Motor neuron (in vitro differentiated cells): ENCODE measurements at regions not wholly inside any gene's neighbourhood (a gene's known extent, or its start where the extent isn't known, plus 50 kb on each side); places are given as distances from the start of the nearest gene placed in this dataset.
A peak's percentile ranks its signal among the peaks of the same experiment; 100 is the strongest.

Experiments
- ATAC-seq, 8 experiments: fragments of 200-7000 bp; cut with Tn5 transposase; replicated peaks in 6 of 8; 2 replicates each; pipeline ENCODE4 v1.8.0; 2021; ENCODE audit warnings: mild to moderate bottlenecking in 8 of 8, moderate library complexity in 8 of 8
- H3K27ac ChIP-seq, 2 donors: fragments of 250-450 bp; sonication (Bioruptor Pico); 2 replicates each; pipeline ENCODE4 v1.9.0; 2021; ENCODE audit warnings: antibody characterized with exemption in 2 of 2, mild to moderate bottlenecking in 2 of 2, moderate library complexity in 1 of 2
- H3K4me1 ChIP-seq, 2 donors: fragments of 250-450 bp; sonication (Bioruptor Pico); replicated peaks in 1 of 2; 2 replicates each; pipeline ENCODE4 v1.6.1; 2021; ENCODE audit warnings: antibody characterized with exemption in 2 of 2, mild to moderate bottlenecking in 2 of 2, moderate library complexity in 1 of 2
- H3K4me3 ChIP-seq, 5 donors: fragments of 250-450 bp; sonication (Bioruptor Pico); 2 replicates each; pipeline ENCODE4 v1.9.0; 2021; ENCODE audit warnings: antibody characterized with exemption in 5 of 5, mild to moderate bottlenecking in 5 of 5, moderate library complexity in 4 of 5
- WGBS, 10 experiments: fragments of 450-650 bp; shearing (Covaris generic); methylation state at CpG; one replicate each; pipeline ENCODE4 v1.0.0; 2022; 5-methylcytosine and 5-hydroxymethylcytosine counted together
- in situ Hi-C, 9 experiments: fragments of 400-800 bp; cut with MboI; loops; one replicate each; pipeline ENCODE4 v1.15.0; 2021; ENCODE audit warnings: low sequenced_read_pairs in 9 of 9, low pct_unique_long_range_greater_than_20kb in 2 of 9; ENCODE audit not compliant: unreplicated experiment in 9 of 9

DNA sequence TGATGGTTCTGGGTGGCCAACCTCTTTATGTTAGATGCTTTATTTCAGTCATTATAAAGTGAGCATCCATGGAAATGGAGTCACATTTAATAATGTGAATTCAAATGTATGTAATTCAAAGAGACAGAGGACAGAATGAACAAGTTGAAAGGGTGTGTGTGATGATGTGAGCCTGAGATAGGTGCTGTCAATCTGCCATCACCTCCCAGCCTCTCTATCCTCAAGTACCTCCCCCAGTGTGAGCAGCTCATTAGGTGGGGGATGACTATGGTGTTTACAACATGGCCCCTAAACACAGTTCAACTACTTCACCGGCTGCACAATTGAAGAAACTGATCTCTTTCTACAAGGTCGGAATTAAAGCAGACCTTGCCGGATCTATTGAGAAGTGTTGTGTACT is 74.7 kb upstream of the IGFBP5 start:
- ATAC-seq, result no peak
- Histone ChIP-seq H3K27ac (no peak overlapping the region), H3K4me1 (peaks cover 25 to 46% of the 10 kb centered on the region in 2 donors), H3K4me3 (no peak overlapping the region)
- in situ Hi-C loops, result no loop called here
- WGBS, 10 experiments, result 71 to 100% (median 87%) methylated on average over 1 to 3 of the region's 3 CpGs; no CpG with 5 or more reads in 6 of the 10 experiments

DNA sequence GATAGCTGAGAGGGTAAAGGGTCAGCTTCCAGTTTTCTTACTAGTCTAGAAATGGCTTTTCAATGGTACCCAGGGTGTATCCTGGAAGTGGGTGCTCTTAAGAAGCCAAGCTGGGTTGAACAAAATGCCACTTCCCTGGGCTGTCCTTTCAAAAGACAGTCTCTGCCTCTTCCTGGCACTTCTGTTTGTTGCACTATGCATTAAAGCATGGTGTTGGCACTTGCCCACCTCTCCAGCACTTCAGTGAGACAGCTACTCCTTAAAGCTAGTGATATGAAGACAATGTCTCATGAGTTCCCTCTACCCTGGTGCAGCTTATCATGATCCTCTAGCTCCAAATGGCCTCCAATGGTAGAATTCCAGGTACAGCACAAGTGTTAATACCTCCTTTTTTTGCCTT is 74.3 kb upstream of the IGFBP5 start:
- no peak for ATAC-seq
- Histone ChIP-seq H3K4me1 (peaks cover 21 to 42% of the 10 kb centered on the region in 2 donors), H3K4me3 (no peak overlapping the region), H3K27ac (no peak overlapping the region)
- in situ Hi-C loops, result no loop called here

DNA sequence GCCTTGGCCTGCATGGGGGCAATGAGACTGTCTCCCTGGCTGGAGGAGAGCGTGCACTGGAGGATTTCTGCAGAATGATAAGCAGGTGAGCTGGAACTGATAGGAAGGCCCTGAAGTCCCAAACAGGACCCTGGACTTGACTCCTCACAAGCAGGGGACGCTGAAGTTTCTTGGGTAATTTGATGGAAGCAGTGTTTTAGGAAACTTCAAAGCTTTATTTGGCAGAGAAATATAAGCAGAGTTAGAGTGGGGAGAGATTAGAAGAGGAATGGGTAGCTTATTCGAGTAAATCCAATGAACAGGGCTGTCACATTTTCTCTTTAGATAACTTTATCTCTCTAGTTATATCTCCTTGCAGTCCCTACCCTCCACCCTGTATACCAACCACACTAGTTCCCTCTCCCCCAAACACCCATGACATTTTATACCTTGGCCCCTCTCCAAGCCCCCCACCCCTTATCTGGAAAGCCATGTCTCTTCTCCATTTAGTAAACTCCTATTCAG is 73.6 kb upstream of the IGFBP5 start:
- Histone ChIP-seq H3K4me1 (peaks cover 17 to 35% of the 10 kb centered on the region in 2 donors), H3K27ac (no peak overlapping the region), H3K4me3 (no peak overlapping the region)
- 43 to 100% (median 82%) methylated on average over 1 to 3 of the region's 3 CpGs; no CpG with 5 or more reads in 2 of the 10 experiments for WGBS, 10 experiments
- ATAC-seq, result no peak
- in situ Hi-C loops, result no loop called here

DNA sequence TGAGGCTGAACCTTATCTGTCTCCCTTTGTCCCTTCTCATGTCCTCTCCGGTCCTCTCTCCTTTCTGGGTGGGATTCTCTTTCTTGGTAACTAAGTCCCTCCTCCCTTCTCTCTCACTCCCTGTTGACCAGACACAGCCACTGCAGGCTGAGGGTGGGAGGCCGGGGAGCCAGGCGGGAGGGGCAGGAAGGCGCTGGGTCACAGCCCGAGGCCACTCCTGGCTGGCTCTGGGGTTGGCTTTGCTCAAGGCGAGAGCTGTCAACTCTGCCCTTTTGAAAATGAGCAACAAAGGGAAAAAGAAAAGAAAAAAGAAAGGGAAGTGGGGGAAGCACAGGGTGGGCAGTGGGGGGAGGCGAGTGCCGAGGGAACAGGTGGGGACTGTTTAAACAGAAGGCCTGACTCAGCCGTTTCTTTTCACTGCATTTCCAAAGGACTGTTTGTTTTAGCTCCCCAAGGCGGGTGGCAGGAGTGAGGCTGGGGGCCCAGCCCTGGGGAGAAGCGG is 70.5 kb upstream of the IGFBP5 start:
- 0 to 67% (median 8%) methylated on average over 1 to 3 of the region's 11 CpGs; no CpG with 5 or more reads in 4 of the 10 experiments for WGBS, 10 experiments
- Histone ChIP-seq H3K4me1 (peaks cover 20 to 24% of the 10 kb centered on the region in 2 donors), H3K27ac (peak overlapping the region in 1 of 2 donors; percentile 2), H3K4me3 (no peak overlapping the region)
- ATAC-seq, result peak; percentile 52 to 97 (median 95)
- in situ Hi-C loops, result no loop called here

DNA sequence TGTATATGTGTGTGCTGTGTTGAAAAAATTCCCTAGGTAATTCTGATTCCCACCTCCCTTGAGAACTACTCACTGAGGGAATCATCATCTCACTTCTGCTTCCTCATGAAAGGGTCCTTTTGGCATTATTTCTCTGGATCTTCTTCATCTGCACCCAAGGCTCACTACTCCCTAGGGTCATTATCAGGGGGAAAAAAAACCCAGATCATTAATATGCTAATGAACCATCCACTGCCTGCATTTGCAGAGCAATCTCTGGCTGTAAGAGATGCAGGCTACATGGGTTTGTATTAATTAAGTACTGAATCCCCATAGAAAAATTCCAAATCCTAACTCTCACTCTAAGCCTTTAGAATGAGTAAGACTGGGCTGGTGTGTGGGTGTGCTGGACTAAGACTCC is 68.0 kb upstream of the IGFBP5 start:
- in situ Hi-C loops, result no loop called here
- Histone ChIP-seq H3K4me1 (peaks cover 20 to 24% of the 10 kb centered on the region in 2 donors), H3K27ac (no peak overlapping the region), H3K4me3 (no peak overlapping the region)
- ATAC-seq, result no peak

DNA sequence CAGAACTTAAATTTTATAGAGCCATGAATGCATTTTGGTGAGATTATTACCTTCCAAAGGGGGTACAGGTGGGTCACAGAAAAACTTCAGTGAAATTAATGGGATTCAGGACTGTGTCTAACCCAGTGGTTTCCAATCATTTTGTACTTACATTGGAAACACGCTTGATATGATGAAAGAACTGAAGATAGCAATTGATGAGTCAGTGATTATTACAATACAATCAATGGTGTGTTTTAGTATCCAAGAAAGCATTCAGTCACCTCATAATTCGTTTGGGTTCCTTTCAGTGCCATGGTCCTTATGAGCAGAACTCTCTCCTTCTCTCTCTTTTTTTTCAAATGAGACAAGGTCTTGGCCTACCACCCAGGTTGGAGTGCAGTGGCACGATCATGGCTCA is 66.5 kb upstream of the IGFBP5 start:
- no peak for ATAC-seq
- 47 to 100% (median 85%) methylated on average over 1 to 3 of the region's 3 CpGs; no CpG with 5 or more reads in 3 of the 10 experiments for WGBS, 10 experiments

DNA sequence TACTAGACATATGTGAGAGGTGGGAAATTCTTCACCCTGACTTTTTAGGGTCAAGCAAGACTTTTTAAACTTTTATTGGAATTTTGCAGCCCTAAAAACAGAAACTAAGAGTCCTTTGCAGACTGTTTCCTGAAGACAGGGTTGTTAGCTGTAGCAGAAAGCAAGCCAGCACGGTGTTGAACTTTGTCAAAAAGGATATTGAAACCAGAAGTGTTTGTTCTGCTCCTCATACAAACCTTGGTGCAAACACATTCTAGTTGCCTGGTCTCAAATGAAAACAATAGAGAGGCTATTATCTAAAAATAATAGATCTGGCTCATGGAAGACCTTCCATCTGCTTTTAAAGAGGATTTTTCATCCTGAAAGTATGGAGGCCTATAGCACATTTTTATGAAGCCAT is 65.8 kb upstream of the IGFBP5 start:
- in situ Hi-C loops, result no loop called here
- ATAC-seq, result peak in 1 of 8 experiments; percentile 20
- H3K4me3 ChIP-seq, result no peak overlapping the region
- no peak overlapping the region for H3K27ac ChIP-seq
- H3K4me1 ChIP-seq, result peaks cover 11 to 12% of the 10 kb centered on the region in 2 donors
- WGBS, 10 experiments, result 0 to 75% (median 14%) methylated on average over 1 of the region's 1 CpG; no CpG with 5 or more reads in 5 of the 10 experiments

More for the DNA sequence above, 66.5 kb upstream of the IGFBP5 start:
- no peak overlapping the region for H3K27ac ChIP-seq
- peaks cover 18 to 19% of the 10 kb centered on the region in 2 donors for H3K4me1 ChIP-seq
- H3K4me3 ChIP-seq, result no peak overlapping the region
- in situ Hi-C loops, result no loop called here

DNA sequence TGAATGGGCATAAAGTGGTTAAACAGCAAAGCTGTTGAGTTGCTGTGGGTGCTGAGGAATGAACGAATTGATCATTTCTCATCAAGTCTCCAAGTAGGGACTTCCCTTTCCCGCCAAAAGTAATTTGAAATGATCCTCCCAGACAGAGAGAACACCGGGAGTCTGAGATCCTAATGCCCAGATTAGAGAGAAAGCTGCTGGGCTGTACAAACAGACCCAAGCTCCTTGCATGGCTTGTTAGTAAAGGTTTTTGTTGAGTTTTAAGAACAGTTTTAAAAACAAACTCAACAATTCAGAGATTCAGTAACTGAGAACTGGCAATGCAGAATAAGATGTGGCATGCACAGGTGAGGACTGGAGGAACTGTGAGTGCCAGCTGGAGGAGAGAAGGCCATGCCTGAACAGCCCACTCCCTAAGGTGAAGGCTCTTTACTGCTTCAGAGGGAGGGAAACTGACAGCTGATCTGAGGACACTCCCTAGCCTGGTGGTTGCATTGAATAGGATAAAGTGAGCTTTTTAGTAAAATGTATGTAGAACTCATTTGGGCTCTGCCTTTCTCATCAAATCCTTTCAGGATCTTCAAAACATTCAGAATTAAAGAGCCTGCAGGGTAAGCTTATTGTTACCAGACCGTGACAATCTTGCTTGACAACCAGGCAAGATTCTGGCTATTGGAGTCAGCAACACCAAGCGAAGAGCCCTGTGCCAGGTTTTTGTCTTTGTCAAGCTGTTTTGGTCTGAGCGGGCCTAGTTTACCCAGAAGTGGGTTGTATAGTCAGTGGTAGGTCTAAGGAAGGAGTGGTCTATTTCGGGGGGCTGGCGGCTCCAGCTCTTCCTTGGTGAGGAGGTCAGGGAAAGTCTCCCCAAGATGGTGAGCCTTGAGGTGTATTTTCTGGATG is 63.2 kb upstream of the IGFBP5 start:
- WGBS, 10 experiments, result 10 to 96% (median 69%) methylated on average over 2 to 5 of the region's 8 CpGs; no CpG with 5 or more reads in 2 of the 10 experiments
- in situ Hi-C loops, result no loop called here
- Histone ChIP-seq H3K4me3 (no peak overlapping the region), H3K4me1 (peaks cover 0 to 3% of the 10 kb centered on the region in 2 donors), H3K27ac (no peak overlapping the region)
- no peak for ATAC-seq

DNA sequence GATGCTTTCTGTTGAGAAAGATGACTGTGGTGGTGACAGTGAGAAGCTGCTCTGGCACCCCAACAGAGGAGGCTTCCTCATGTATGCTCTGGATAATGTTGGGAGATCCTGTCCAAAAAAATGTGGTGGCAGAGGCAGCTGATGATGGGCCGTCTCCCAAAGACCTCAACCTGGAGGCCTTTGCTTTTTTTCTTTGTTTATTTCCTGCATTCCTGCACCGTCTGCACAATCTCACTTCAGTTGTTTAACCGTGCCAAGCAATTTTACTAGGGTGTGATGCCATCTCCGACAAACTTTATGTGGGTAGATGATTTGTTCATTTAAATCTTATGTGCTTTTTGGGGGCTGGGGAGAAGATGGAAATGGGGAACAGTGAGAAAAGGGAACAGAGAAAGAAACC is 62.2 kb upstream of the IGFBP5 start:
- WGBS, 10 experiments, result 20 to 98% (median 87%) methylated on average over 1 to 4 of the region's 4 CpGs; no CpG with 5 or more reads in 4 of the 10 experiments
- in situ Hi-C loops, result no loop called here
- Histone ChIP-seq H3K4me1 (no peaks in the 10 kb centered on the region), H3K4me3 (no peak overlapping the region), H3K27ac (no peak overlapping the region)
- no peak for ATAC-seq

DNA sequence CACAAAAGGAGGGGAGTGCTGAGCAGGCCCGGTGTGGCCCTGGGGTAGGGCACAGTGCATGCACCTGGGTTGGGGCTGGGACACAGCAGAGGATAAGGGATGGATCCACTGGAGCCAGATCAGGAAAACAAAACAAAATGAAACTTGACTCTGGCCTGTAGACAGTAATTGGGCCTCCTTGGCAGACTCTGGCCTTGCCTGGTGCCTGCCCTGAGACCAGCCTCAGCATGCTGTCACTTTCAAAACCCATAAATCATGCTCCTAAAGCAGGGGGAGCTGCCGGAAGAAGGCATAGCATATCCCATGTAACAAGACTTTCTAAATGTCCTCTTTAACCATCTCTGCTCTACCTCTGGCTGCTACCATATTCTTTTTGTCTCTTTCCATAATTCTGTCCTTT is 61.1 kb upstream of the IGFBP5 start:
- 17 to 83% (median 65%) methylated on average over 1 to 2 of the region's 2 CpGs; no CpG with 5 or more reads in 4 of the 10 experiments for whole genome bisulfite sequencing, 10 experiments
- peak in 5 of 8 experiments; percentile 42 to 77 (median 60) for ATAC-seq
- in situ Hi-C loops, result no loop called here
- H3K4me1 ChIP-seq, result no peaks in the 10 kb centered on the region
- no peak overlapping the region for H3K4me3 ChIP-seq
- H3K27ac ChIP-seq, result no peak overlapping the region

DNA sequence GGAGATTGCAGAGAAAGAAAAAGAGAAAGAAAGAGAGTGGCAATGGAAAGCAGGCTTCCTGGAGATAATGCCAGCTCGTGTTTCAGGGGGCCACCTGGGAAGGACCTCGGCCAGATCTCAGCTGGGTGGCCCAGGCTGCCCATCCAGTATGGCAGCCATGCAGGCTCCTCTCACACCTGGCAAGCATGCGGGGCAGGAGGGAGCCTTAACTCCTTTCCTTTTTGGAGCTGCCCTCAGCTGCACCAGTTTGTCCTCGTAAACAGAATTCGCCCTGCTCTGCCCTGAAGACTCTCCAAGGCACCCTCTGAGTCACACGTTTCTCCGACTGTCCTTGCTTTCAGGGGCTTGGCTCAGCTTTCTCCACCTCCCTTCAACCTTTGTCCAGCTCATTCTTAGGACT is 59.5 kb upstream of the IGFBP5 start:
- H3K27ac ChIP-seq, result no peak overlapping the region
- in situ Hi-C loops, result no loop called here
- no peak overlapping the region for H3K4me3 ChIP-seq
- no peak for ATAC-seq
- no peaks in the 10 kb centered on the region for H3K4me1 ChIP-seq
- WGBS, 10 experiments, result 0 to 100% (median 78%) methylated on average over 1 to 3 of the region's 7 CpGs; no CpG with 5 or more reads in 4 of the 10 experiments

DNA sequence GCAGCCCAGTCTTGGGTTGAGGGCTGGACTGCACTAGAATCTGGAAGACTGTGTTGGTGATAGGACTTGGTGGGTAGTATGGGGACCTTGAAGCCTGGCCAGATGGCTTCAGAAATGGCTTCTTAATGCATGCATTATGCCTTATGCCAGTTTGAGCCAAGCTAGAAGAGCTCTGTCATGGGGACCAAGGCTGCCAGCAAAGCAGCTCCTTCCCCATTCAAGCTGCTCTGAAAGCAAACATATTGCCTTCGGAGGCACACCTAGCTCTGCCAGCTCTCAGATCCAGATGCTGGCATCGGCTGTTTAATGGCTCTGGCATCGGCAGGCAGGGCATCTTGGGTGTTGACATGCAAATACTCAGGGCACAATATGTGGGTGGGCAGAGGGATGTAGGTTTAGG is 59.0 kb upstream of the IGFBP5 start:
- Histone ChIP-seq H3K27ac (no peak overlapping the region), H3K4me3 (no peak overlapping the region), H3K4me1 (no peaks in the 10 kb centered on the region)
- in situ Hi-C loops, result no loop called here
- no peak for ATAC-seq
- WGBS, 10 experiments, result 0 to 82% (median 40%) methylated on average over 1 to 3 of the region's 3 CpGs; no CpG with 5 or more reads in 5 of the 10 experiments

DNA sequence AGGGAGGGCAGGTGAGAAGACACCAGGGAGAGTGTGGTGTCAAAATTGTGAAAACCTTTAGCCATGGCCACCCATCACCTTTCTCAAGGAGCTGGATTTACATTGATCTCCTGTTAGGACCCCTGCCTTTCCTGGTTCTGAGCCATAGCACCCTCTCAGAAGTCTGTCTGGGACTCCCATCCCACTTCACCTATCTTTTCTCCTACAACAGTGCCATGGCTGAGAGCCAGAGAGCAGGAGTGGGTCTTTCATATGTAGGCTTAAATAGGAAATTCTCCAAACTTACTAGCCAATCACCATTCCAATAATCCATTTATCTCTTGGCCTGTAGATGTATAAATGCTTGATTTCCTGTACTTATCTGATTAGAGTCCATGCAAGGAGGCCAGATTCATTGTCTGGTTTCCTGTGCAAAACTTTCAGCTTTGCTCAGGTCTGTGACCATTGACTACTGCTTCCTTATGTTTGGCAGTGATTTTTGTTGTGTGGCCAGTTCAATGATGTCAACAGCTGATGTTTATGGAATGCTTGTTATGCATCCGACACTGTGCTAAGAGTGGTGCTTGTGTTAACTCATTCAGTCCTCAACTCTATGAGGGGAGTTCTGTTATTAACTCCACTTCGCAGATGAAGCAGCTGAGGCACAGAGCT is 57.6 kb upstream of the IGFBP5 start:
- Histone ChIP-seq H3K4me3 (no peak overlapping the region), H3K27ac (no peak overlapping the region), H3K4me1 (no peaks in the 10 kb centered on the region)
- in situ Hi-C loops, result no loop called here
- ATAC-seq, result no peak
- WGBS, 10 experiments, result 20 to 100% (median 63%) methylated on average over 1 to 2 of the region's 2 CpGs; no CpG with 5 or more reads in 5 of the 10 experiments
